ENCODE measurements at regions not wholly inside any gene's neighbourhood (a gene's known extent, or its start where the extent isn't known, plus 50 kb on each side); places are given as distances from the start of the nearest gene placed in this dataset.

DNA sequence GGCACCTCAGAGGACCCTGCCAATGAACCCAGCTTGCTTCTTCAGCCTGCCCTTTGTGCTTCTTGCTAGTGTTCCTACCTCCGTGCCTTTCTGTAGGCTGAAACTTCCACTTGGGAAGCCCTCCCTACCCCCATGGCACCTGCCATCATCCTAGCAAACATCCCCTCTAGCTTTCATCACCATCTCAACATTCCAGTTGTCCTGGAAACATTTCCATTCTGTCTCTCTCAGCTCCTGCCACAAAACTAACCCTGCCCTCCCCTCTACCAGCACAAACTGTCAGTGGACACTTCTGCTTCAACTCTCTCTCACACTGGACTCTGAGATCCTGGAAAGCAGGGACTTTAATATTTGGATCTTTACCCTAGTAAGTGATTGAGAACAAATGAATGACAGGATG, 525.8 kb upstream of the TENM4 start:
- TF ChIP-seq, protein P1, sequence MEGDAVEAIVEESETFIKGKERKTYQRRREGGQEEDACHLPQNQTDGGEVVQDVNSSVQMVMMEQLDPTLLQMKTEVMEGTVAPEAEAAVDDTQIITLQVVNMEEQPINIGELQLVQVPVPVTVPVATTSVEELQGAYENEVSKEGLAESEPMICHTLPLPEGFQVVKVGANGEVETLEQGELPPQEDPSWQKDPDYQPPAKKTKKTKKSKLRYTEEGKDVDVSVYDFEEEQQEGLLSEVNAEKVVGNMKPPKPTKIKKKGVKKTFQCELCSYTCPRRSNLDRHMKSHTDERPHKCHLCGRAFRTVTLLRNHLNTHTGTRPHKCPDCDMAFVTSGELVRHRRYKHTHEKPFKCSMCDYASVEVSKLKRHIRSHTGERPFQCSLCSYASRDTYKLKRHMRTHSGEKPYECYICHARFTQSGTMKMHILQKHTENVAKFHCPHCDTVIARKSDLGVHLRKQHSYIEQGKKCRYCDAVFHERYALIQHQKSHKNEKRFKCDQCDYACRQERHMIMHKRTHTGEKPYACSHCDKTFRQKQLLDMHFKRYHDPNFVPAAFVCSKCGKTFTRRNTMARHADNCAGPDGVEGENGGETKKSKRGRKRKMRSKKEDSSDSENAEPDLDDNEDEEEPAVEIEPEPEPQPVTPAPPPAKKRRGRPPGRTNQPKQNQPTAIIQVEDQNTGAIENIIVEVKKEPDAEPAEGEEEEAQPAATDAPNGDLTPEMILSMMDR (IDR thresholded peaks at IDR 0.05) = no peak
- no peak for TF ChIP-seq POLR2A (IDR thresholded peaks at IDR 0.05)
- H3K27ac ChIP-seq = no peak overlapping the region
- no peaks in the 10 kb centered on the region for H3K9me3 ChIP-seq
- intact Hi-C loops (cut with DNase I) = no loop called here
- H3K27me3 ChIP-seq = no peaks in the 10 kb centered on the region
- no peak for DNase-seq
- H3K4me3 ChIP-seq = no peak overlapping the region
- 71 to 81% methylated on average over 1 of the region's 1 CpG for WGBS, 2 donors
- H3K36me3 ChIP-seq = no peaks in the 10 kb centered on the region
- H3K4me1 ChIP-seq = no peaks in the 10 kb centered on the region

GRCh38 chr11:79963856-79964645, 523.2 kb upstream of the TENM4 start:
- Histone ChIP-seq H3K4me1 (no peaks in the 10 kb centered on the region), H3K36me3 (no peaks in the 10 kb centered on the region), H3K4me3 (no peak overlapping the region), H3K27me3 (no peaks in the 10 kb centered on the region), H3K9me3 (peaks cover 0 to 5% (median 0%) of the 10 kb centered on the region in 3 donors), H3K27ac (no peak overlapping the region)
- WGBS, 2 donors = 56 to 58% methylated on average over 5 of the region's 5 CpGs
- intact Hi-C loops (cut with DNase I) = no loop called here
- DNase-seq = no peak
- TF ChIP-seq, protein P1 (IDR thresholded peaks at IDR 0.05) = no peak
- no peak for TF ChIP-seq POLR2A (IDR thresholded peaks at IDR 0.05)

GRCh38 chr11:79960461-79960860, 519.6 kb upstream of the TENM4 start:
- TF ChIP-seq, protein P1 (IDR thresholded peaks at IDR 0.05) = no peak
- TF ChIP-seq POLR2A (IDR thresholded peaks at IDR 0.05) = no peak
- intact Hi-C loops (cut with DNase I) = no loop called here
- H3K36me3 ChIP-seq = no peaks in the 10 kb centered on the region
- H3K27me3 ChIP-seq = no peaks in the 10 kb centered on the region
- H3K4me1 ChIP-seq = no peaks in the 10 kb centered on the region
- H3K4me3 ChIP-seq = no peak overlapping the region
- peaks cover 0 to 13% (median 0%) of the 10 kb centered on the region in 3 donors for H3K9me3 ChIP-seq
- DNase-seq = no peak
- H3K27ac ChIP-seq = no peak overlapping the region

DNA sequence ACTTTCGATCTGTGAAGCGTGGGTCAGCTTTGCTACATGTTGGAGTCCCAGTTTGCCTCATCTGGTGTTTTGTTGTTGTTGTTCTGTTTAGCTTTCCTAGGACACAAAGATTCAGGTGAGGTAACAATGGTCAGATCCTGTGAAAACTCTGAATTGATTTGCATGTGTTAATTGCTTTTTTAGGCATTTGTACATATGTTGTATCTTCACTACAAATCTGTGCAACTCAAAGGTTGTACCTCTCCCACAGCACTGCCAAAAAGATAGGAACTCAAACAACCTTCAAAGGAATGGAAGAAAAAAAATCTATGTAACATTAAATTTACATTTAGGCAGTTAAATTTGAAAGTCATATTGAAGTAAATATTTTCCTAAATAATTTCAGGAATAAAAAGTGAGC, 518.5 kb upstream of the TENM4 start:
- no peak overlapping the region for H3K4me3 ChIP-seq
- H3K36me3 ChIP-seq = no peaks in the 10 kb centered on the region
- intact Hi-C loops (cut with DNase I) = no loop called here
- TF ChIP-seq, protein P1 (IDR thresholded peaks at IDR 0.05) = no peak
- TF ChIP-seq POLR2A (IDR thresholded peaks at IDR 0.05) = no peak
- WGBS, 2 donors = 84 to 88% methylated on average over 2 of the region's 2 CpGs
- H3K9me3 ChIP-seq = peaks cover 0 to 13% (median 0%) of the 10 kb centered on the region in 3 donors
- DNase-seq = no peak
- no peaks in the 10 kb centered on the region for H3K4me1 ChIP-seq
- H3K27me3 ChIP-seq = no peaks in the 10 kb centered on the region
- H3K27ac ChIP-seq = no peak overlapping the region

GRCh38 chr11:79957702-79958101, 516.9 kb upstream of the TENM4 start:
- peaks cover 0 to 13% (median 0%) of the 10 kb centered on the region in 3 donors for H3K9me3 ChIP-seq
- H3K4me3 ChIP-seq = no peak overlapping the region
- H3K27me3 ChIP-seq = no peaks in the 10 kb centered on the region
- DNase-seq = no peak
- TF ChIP-seq, protein P1 (IDR thresholded peaks at IDR 0.05) = no peak
- TF ChIP-seq POLR2A (IDR thresholded peaks at IDR 0.05) = no peak
- intact Hi-C loops (cut with DNase I) = no loop called here
- no peak overlapping the region for H3K27ac ChIP-seq
- no peaks in the 10 kb centered on the region for H3K4me1 ChIP-seq
- H3K36me3 ChIP-seq = no peaks in the 10 kb centered on the region
